Naive thymus-derived CD8-positive, alpha-beta T cell (primary cell): ENCODE measurements at regions not wholly inside any gene's neighbourhood (a gene's known extent, or its start where the extent isn't known, plus 50 kb on each side); places are given as distances from the start of the nearest gene placed in this dataset.

Source experiments
- ATAC-seq, 2 donors: fragments of 150-1000 bp; cut with Tn5 transposase in 1 of 2; sonication (Bioruptor Pico), chemical (Tn5 transposase) in 1 of 2; 1 replicate in 1 of 2; 2 replicates in 1 of 2; pipeline ENCODE4 v1.10.0; 2021; ENCODE audit warnings: mild to moderate bottlenecking in 2 of 2, moderate library complexity in 2 of 2
- POLR2A ChIA-PET: fragments of 350-600 bp; sonication (Branson Sonifier 250); formaldehyde crosslinking; loops from one replicate; lab custom pipeline; 2021; ENCODE audit warnings: antibody characterized with exemption; lab: Charles Lee
- DNase-seq, 10 donors: peaks; one replicate each; pipeline versions ENCODE4 v3.0.0 to v3.0.0-alpha.2; 2020 to 2022
- H3K27ac Mint-ChIP-seq, 10 donors: one replicate each; pipeline ENCODE4 v1.8.0; 2020 to 2022; ENCODE audit warnings: mild to moderate bottlenecking in 10 of 10, mixed read lengths in 10 of 10, moderate library complexity in 4 of 10, inconsistent platforms in 1 of 10
- H3K27me3 Mint-ChIP-seq, 5 donors: one replicate each; pipeline ENCODE4 v1.8.0; 2021 to 2022; ENCODE audit warnings: mixed read lengths in 5 of 5
- H3K36me3 Mint-ChIP-seq, 3 donors: one replicate each; pipeline ENCODE4 v1.8.0; 2020 to 2022; ENCODE audit warnings: mixed read lengths in 3 of 3, mild to moderate bottlenecking in 2 of 3, inconsistent platforms in 1 of 3
- H3K4me1 Mint-ChIP-seq, 4 donors: one replicate each; pipeline ENCODE4 v1.8.0; 2021 to 2022; ENCODE audit warnings: mixed read lengths in 4 of 4
- H3K4me3 Mint-ChIP-seq, 10 donors: one replicate each; pipeline ENCODE4 v1.8.0; 2020 to 2022; ENCODE audit warnings: mild to moderate bottlenecking in 10 of 10, mixed read lengths in 10 of 10, moderate library complexity in 6 of 10, inconsistent platforms in 1 of 10
- H3K9me3 Mint-ChIP-seq, 9 donors: one replicate each; pipeline ENCODE4 v1.8.0; 2020 to 2022; ENCODE audit warnings: mixed read lengths in 9 of 9, mild to moderate bottlenecking in 3 of 9, inconsistent platforms in 1 of 9, moderate library complexity in 1 of 9

DNA sequence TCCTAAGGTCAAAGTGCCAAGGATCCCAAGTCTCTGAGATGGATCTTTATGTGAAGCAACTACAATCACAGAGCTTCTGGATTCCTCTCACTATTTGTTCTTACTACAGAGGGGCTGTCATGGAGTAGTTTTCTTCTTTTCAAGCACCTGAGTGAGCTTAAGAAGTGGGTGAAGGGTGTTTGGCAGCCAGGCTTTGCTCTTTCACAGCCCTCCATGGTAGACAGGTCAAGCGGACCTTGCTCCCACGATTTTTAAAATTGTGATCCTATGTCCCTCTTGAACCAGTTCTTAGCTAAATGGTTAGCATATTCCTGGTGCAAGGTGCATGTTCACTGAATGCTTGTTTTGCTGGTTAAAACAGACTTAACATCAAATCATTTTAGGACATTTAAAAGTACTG, 332.2 kb downstream of the GADD45G start:
- no peaks in the 10 kb centered on the region for H3K36me3 Mint-ChIP-seq
- no peak overlapping the region for H3K4me3 Mint-ChIP-seq
- H3K9me3 Mint-ChIP-seq, result no peaks in the 10 kb centered on the region
- ATAC-seq, result no peak
- POLR2A ChIA-PET, result no interaction called here
- peaks cover 0 to 2% (median 0%) of the 10 kb centered on the region in 4 donors for H3K4me1 Mint-ChIP-seq
- no peak overlapping the region for H3K27ac Mint-ChIP-seq
- DNase-seq, result no peak
- peaks cover 6 to 24% (median 14%) of the 10 kb centered on the region in 5 donors for H3K27me3 Mint-ChIP-seq

DNA sequence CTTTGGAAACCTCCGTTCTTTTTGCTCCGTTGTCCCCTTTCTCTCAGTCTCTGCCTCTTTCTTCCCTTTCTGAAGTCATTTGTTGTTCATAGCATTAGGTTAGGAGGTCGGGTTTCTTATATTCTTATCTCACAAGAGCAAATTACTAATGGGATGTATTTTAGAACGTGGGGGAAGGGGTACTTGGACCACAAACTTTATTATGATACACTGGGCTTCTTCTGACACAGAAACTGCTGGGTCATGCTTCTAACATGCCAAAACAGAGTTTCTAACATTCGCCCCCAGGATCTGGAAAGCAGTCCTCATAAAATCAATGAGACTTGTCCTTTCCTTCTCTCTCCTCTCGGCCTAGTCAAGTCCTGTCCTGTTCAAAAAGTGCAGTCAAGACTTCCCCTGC, 334.4 kb downstream of the GADD45G start:
- Mint-ChIP-seq H3K36me3 (no peaks in the 10 kb centered on the region), H3K4me1 (peaks cover 0 to 2% (median 0%) of the 10 kb centered on the region in 4 donors), H3K4me3 (no peak overlapping the region), H3K27ac (no peak overlapping the region), H3K9me3 (no peaks in the 10 kb centered on the region), H3K27me3 (peaks cover 8 to 31% (median 19%) of the 10 kb centered on the region in 5 donors)
- no peak for ATAC-seq
- POLR2A ChIA-PET, result no interaction called here
- DNase-seq, result no peak

DNA sequence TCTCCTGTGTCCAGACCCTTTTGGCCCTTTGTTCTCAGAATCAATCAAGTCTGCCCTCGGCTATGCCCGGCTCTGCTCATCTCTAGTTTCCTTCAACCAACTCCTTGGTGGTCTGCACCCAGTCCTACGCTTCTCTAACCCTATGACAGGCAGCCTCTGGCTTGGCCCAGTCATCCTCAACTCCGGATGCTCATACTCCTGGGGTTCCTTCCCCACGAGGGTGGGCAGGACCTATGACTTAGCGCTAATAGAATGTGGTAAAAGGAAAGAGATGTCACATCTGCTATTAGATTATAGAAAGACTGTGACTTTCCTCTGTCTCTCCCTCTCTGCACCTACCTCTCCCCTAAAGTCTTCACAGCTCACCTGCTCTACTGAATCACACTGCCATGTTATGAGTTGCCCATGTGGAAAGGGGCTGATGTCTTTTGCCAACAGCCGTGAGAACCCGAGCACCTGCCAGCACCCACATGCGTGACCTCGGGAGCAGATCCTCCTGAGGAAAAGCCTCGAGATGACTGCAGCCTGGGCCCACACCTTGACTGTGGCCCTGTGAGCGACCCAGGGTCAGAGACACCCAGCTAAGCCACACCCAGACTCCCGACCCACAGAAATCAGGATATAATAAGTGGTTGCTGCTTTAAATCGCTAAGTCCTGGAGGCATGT, 334.9 kb downstream of the GADD45G start:
- no peak for DNase-seq
- peaks cover 0 to 2% (median 0%) of the 10 kb centered on the region in 4 donors for H3K4me1 Mint-ChIP-seq
- H3K27ac Mint-ChIP-seq, result no peak overlapping the region
- H3K4me3 Mint-ChIP-seq, result no peak overlapping the region
- no peaks in the 10 kb centered on the region for H3K9me3 Mint-ChIP-seq
- no peak for ATAC-seq
- peaks cover 8 to 31% (median 19%) of the 10 kb centered on the region in 5 donors for H3K27me3 Mint-ChIP-seq
- POLR2A ChIA-PET, result no interaction called here
- H3K36me3 Mint-ChIP-seq, result no peaks in the 10 kb centered on the region

DNA sequence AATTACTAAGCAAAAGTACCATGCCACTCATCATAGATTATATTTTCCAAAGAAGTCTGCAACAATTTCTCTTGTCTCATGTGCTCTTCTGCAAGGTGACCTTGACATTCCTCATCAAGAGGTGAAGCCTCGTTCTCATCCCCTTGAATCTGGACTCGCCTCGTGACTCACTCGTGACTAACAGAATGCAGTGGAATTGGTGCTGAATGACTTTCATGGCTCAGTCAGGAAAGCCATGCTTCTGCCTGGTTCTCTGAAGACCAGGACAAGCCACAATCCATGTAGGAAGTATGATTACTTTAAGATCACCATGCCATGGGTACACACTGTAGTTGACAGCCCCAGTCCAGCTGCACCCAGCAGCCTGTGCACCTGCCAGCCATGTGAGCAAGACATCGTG, 335.8 kb downstream of the GADD45G start:
- Mint-ChIP-seq H3K4me3 (no peak overlapping the region), H3K36me3 (no peaks in the 10 kb centered on the region), H3K27me3 (peaks cover 8 to 37% (median 19%) of the 10 kb centered on the region in 5 donors), H3K9me3 (no peaks in the 10 kb centered on the region), H3K27ac (no peak overlapping the region), H3K4me1 (peaks cover 0 to 4% (median 0%) of the 10 kb centered on the region in 4 donors)
- no peak for ATAC-seq
- POLR2A ChIA-PET, result no interaction called here
- no peak for DNase-seq

DNA sequence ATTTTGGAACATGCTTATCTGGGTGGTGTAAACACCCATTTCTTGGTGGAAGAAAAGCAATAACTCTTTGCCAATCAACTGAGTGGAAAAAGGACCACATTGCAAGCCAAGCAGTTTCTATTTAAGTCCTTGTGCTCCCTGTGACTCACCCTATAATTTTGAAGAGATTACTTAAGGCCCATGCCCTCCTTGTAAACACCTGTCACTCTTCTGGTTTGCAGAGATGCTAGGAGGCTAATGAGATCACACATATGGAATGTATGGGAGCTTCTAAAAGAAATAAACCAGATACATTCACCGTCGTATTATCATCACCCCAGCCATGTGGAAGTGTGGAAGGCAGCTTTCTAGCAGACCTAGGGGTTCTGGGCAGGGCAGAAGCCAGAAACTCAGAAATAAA, 337.1 kb downstream of the GADD45G start:
- H3K4me1 Mint-ChIP-seq, result peaks cover 0 to 2% (median 0%) of the 10 kb centered on the region in 4 donors
- POLR2A ChIA-PET, result no interaction called here
- H3K27ac Mint-ChIP-seq, result peak overlapping the region in 1 of 10 donors; percentile 16

DNA sequence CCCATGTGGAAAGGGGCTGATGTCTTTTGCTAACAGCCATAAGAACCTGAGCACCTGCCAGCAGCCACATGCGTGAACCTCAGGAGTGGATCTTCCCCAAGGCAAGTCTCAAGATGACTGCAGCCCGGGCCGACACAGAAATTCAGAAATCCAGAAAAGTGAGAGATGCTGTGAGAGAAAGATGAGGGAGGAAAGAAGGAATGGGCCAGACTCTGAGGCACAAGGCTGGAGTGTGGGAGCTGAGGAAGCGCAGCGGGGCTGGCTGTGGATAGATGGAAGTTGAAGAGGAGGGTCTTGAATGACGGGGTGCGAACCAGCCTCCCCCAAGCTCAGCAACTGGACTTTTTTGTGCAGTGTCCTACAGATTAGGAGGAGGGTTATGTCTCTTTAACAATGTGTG, 337.8 kb downstream of the GADD45G start:
- DNase-seq, result no peak
- H3K4me1 Mint-ChIP-seq, result peaks cover 0 to 2% (median 0%) of the 10 kb centered on the region in 4 donors
- ATAC-seq, result no peak
- H3K27ac Mint-ChIP-seq, result peak overlapping the region in 2 of 10 donors; percentile 24 to 65
- POLR2A ChIA-PET, result no interaction called here
- H3K27me3 Mint-ChIP-seq, result peaks cover 8 to 42% (median 17%) of the 10 kb centered on the region in 5 donors
- no peaks in the 10 kb centered on the region for H3K36me3 Mint-ChIP-seq
- H3K4me3 Mint-ChIP-seq, result peak overlapping the region in 1 of 10 donors; percentile 8
- no peaks in the 10 kb centered on the region for H3K9me3 Mint-ChIP-seq

More for the DNA sequence above, 337.1 kb downstream of the GADD45G start:
- Mint-ChIP-seq H3K9me3 (no peaks in the 10 kb centered on the region), H3K36me3 (no peaks in the 10 kb centered on the region), H3K27me3 (peaks cover 8 to 42% (median 17%) of the 10 kb centered on the region in 5 donors), H3K4me3 (no peak overlapping the region)
- ATAC-seq (no peak), DNase-seq (no peak)

DNA sequence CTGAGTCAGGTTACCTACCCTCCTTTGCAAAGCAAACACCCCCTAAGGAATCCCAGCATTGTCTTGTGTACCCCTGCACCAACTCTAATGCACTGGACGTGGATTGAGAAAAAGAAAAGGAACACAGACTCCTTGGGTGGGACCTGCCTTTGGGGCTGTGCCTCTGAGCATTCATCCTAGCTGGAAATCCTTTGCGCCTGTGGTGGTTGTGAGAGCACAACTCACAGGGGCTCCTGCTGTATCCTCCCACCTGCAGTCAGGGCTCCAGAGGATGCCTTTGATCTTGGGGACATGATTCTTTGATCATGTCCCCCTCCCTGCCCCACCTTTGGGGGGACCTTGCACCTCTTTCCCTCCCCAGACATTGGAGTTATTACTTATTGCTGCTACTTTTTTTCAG, 338.5 kb downstream of the GADD45G start:
- no peaks in the 10 kb centered on the region for H3K36me3 Mint-ChIP-seq
- H3K4me3 Mint-ChIP-seq, result no peak overlapping the region
- POLR2A ChIA-PET, result no interaction called here
- H3K27me3 Mint-ChIP-seq, result peaks cover 8 to 42% (median 17%) of the 10 kb centered on the region in 5 donors
- DNase-seq (no peak), ATAC-seq (no peak)
- peaks cover 0 to 2% (median 0%) of the 10 kb centered on the region in 4 donors for H3K4me1 Mint-ChIP-seq
- no peak overlapping the region for H3K27ac Mint-ChIP-seq
- H3K9me3 Mint-ChIP-seq, result no peaks in the 10 kb centered on the region

DNA sequence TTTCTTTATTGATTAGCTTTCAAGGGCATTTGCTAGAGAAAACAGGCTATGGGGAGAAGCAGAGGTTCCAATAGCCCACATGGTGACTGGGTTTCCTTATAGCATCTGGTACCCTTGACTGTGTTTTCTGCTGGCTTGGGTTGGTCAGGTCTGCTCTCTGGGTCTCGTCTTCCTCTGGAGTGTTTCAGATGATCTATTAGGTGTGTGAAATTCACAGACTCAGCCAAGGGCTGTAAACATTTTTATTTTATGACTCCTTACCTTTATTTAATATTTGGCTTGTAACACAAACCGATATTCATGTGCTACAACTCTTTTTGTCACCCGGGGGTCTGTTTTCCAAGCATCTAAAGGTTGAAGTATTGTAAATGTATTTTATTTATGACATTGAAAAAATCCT, 338.9 kb downstream of the GADD45G start:
- POLR2A ChIA-PET, result no interaction called here

DNA sequence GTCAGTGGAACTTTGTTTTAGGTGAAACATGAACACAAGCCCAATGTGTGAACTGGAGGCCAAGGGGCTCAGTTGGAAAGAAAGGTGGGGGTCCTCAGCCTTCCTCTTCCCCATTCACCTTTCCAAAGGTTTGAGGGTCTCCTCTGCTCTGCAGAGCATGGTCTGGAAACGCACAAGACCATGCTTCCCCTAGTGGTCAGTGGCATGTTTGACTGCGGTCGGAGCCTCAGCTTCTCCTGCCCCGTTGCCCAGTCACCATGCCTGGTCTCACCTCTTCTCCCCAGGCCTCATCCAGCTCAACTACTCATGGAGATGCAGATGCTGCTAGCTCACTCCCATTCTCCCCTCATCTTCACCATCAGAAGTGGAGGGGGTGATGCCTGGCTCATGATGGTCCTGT, 340.3 kb downstream of the GADD45G start:
- Mint-ChIP-seq H3K4me3 (no peak overlapping the region), H3K9me3 (peaks cover 0 to 5% (median 0%) of the 10 kb centered on the region in 9 donors), H3K27me3 (peaks cover 2 to 31% (median 14%) of the 10 kb centered on the region in 5 donors), H3K4me1 (peaks cover 0 to 2% (median 0%) of the 10 kb centered on the region in 4 donors), H3K36me3 (no peaks in the 10 kb centered on the region), H3K27ac (no peak overlapping the region)
- ATAC-seq, result no peak
- POLR2A ChIA-PET, result no interaction called here
- no peak for DNase-seq

More for the DNA sequence above, 338.9 kb downstream of the GADD45G start:
- no peak for DNase-seq
- Mint-ChIP-seq H3K9me3 (no peaks in the 10 kb centered on the region), H3K27ac (no peak overlapping the region), H3K27me3 (peaks cover 8 to 41% (median 17%) of the 10 kb centered on the region in 5 donors), H3K4me1 (peaks cover 0 to 2% (median 0%) of the 10 kb centered on the region in 4 donors), H3K36me3 (no peaks in the 10 kb centered on the region), H3K4me3 (no peak overlapping the region)
- ATAC-seq, result no peak

DNA sequence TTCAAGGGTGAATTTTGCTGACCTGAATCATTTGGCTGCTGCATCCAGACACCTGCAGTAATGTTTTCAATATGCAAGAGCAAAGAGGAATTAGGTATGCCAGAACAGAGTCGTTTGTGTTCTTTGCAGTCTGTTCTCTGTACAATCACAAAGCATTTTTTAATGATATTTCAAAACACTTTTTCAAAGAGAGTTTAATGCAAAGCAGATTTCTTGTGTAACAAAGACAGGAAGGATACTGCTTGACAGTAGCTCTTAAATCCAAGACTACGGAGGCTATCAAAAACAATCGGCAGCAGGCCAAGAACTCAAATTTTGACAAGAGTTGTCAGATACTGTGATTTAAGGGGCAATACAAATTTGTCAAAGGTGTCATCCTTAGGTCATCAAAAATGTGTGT, 341.9 kb downstream of the GADD45G start:
- Mint-ChIP-seq H3K27me3 (peaks cover 2 to 24% (median 10%) of the 10 kb centered on the region in 5 donors), H3K36me3 (no peaks in the 10 kb centered on the region), H3K4me1 (peaks cover 0 to 2% (median 0%) of the 10 kb centered on the region in 4 donors), H3K27ac (no peak overlapping the region), H3K4me3 (no peak overlapping the region), H3K9me3 (peaks cover 0 to 8% (median 0%) of the 10 kb centered on the region in 9 donors)
- POLR2A ChIA-PET, result no interaction called here
- DNase-seq, result no peak
- no peak for ATAC-seq

DNA sequence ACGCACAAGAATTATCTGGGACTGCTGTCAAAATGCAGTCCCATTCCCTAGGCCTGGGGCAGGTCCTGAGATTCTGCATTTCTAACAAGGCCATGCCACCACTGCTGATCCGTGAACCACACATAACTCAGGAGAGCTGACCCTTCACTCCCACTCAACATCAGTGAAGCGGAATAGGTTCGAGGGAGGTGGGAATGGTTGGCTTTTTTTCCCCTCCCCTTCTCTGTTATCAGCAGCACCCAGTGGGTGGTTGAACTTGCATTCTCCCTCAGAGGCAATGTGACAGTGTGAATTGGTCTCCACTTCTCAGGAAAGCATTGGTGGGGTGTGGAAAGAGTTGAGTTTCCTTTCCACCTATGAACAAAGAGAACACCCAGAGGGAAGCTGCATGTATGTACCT, 344.3 kb downstream of the GADD45G start:
- H3K27ac Mint-ChIP-seq, result no peak overlapping the region
- peaks cover 0 to 8% (median 0%) of the 10 kb centered on the region in 9 donors for H3K9me3 Mint-ChIP-seq
- DNase-seq, result no peak
- H3K4me3 Mint-ChIP-seq, result no peak overlapping the region
- H3K27me3 Mint-ChIP-seq, result peaks cover 0 to 20% (median 3%) of the 10 kb centered on the region in 5 donors
- POLR2A ChIA-PET, result no interaction called here
- no peak for ATAC-seq
- H3K4me1 Mint-ChIP-seq, result peaks cover 0 to 4% (median 2%) of the 10 kb centered on the region in 4 donors
- H3K36me3 Mint-ChIP-seq, result peaks cover 0 to 2% (median 0%) of the 10 kb centered on the region in 3 donors

DNA sequence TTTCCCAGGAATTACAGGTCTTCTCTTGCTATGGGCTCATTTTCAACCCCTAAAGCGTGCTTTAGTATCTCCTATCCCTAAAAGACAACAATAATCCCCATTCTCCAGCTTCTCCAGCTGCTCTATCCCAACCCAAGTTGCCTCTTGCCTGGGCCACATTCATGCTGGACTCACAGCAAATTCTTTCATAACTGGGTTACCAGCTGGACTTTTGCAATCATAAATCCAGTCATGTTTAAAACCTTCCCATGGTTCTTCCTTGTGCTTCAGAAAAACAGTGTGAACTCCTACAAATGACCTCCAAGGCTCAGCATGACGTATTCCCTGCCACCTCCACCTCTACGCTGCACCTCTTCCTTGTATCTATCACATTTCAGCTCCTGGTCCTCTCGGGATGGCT, 346.9 kb downstream of the GADD45G start:
- H3K4me3 Mint-ChIP-seq, result no peak overlapping the region
- DNase-seq (no peak), ATAC-seq (no peak)
- H3K4me1 Mint-ChIP-seq, result peaks cover 0 to 4% (median 1%) of the 10 kb centered on the region in 4 donors
- H3K27me3 Mint-ChIP-seq, result peaks cover 0 to 9% (median 0%) of the 10 kb centered on the region in 5 donors
- peaks cover 0 to 2% (median 0%) of the 10 kb centered on the region in 3 donors for H3K36me3 Mint-ChIP-seq
- POLR2A ChIA-PET, result no interaction called here
- H3K9me3 Mint-ChIP-seq, result peaks cover 0 to 8% (median 0%) of the 10 kb centered on the region in 9 donors
- H3K27ac Mint-ChIP-seq, result no peak overlapping the region

DNA sequence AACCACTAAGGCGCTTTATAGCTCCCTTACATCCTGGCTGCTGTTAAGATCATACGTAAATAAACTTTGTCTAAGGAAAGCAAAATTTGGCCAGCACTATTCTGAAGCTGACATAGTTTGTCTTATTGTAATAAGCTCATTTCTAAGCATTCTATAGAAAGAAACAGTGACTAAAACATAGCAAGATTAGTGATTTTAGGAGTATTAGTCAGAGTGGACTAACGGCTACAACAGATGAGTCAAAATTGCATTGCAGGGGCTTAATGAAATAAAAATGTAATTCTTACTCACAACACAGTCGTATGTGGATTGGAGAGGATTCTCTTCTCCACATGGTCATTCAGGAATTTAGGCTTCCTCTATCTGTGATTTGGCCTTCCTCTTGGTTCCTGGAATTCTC, 347.6 kb downstream of the GADD45G start:
- H3K36me3 Mint-ChIP-seq, result peaks cover 0 to 2% (median 0%) of the 10 kb centered on the region in 3 donors
- H3K4me3 Mint-ChIP-seq, result no peak overlapping the region
- H3K4me1 Mint-ChIP-seq, result peaks cover 0 to 4% (median 1%) of the 10 kb centered on the region in 4 donors
- H3K27ac Mint-ChIP-seq, result no peak overlapping the region
- peaks cover 0 to 9% (median 0%) of the 10 kb centered on the region in 5 donors for H3K27me3 Mint-ChIP-seq
- peaks cover 0 to 8% (median 0%) of the 10 kb centered on the region in 9 donors for H3K9me3 Mint-ChIP-seq
- DNase-seq (no peak), ATAC-seq (no peak)
- POLR2A ChIA-PET, result no interaction called here
